ENCODE measurements at regions not wholly inside any gene's neighbourhood (a gene's known extent, or its start where the extent isn't known, plus 50 kb on each side); places are given as distances from the start of the nearest gene placed in this dataset.

- 74% methylated on average over 17 of the region's 19 CpGs for WGBS (ENCODE audit: insufficient coverage)
- no peak for DNase-seq
- H3K27ac Mint-ChIP-seq: no peak overlapping the region
- Histone ChIP-seq H3K27me3 (ENCODE audit: control insufficient read depth in 2 of 2, insufficient read depth in 2 of 2, low read length in 2 of 2) (no peaks in the 10 kb centered on the region), H3K4me1 (ENCODE audit: control insufficient read depth in 1 of 2, insufficient read depth in 2 of 2, low read length in 2 of 2) (no peaks in the 10 kb centered on the region), H4K20me1 (ENCODE audit: insufficient read depth, low read length) (no peaks in the 10 kb centered on the region), H3K4me3 (replicated peaks in 1 of 3; ENCODE audit: low read depth in 2 of 3, low read length in 3 of 3) (no peak overlapping the region), H3K9ac (ENCODE audit: insufficient read depth, low read length, poor library complexity, severe bottlenecking) (no peak overlapping the region), H3K9me3 (replicated peaks in 1 of 2; ENCODE audit: control insufficient read depth in 1 of 2, insufficient read depth in 1 of 2, low read length in 2 of 2) (peaks cover 0 to 11% of the 10 kb centered on the region in 2 donors), H3K4me2 (replicated peaks; ENCODE audit: extremely low read depth, low read length, poor library complexity, severe bottlenecking) (no peak overlapping the region), H3K36me3 (replicated peaks in 1 of 2; ENCODE audit: control insufficient read depth in 1 of 2, insufficient read depth in 2 of 2, low read length in 2 of 2) (no peaks in the 10 kb centered on the region), H3K79me2 (ENCODE audit: insufficient read depth, low read length) (no peaks in the 10 kb centered on the region), H2AFZ (ENCODE audit: insufficient read depth, low read depth, low read length, poor library complexity, severe bottlenecking) (no peak overlapping the region), H3K27ac (ENCODE audit: low read depth in 1 of 2, low read length in 2 of 2) (no peak overlapping the region)
- intact Hi-C loops (cut with micrococcal nuclease): no loop called here
- peaks cover 0 to 4% (median 2%) of the 10 kb centered on the region in 7 donors for H3K9me3 Mint-ChIP-seq
- H3K27me3 Mint-ChIP-seq (ENCODE audit: low read depth in 3 of 3): peaks cover 0 to 3% (median 2%) of the 10 kb centered on the region in 3 donors
- H3K4me1 Mint-ChIP-seq: no peaks in the 10 kb centered on the region
- no peak overlapping the region for H3K4me3 Mint-ChIP-seq
- H3K36me3 Mint-ChIP-seq: no peaks in the 10 kb centered on the region
- no peak for TF ChIP-seq CTCF (IDR thresholded peaks at IDR 0.05)
Observed at GRCh38 chr13:112255550-112256120, 120.5 kb upstream of the SPACA7 start.

GRCh38 chr13:112256716-112257494, 119.2 kb upstream of the SPACA7 start:
- WGBS (ENCODE audit: insufficient coverage): 98% methylated on average over 6 of the region's 12 CpGs
- no peaks in the 10 kb centered on the region for H4K20me1 ChIP-seq (ENCODE audit: insufficient read depth, low read length)
- H3K27me3 ChIP-seq (ENCODE audit: control insufficient read depth in 2 of 2, insufficient read depth in 2 of 2, low read length in 2 of 2): no peaks in the 10 kb centered on the region
- intact Hi-C loops (cut with micrococcal nuclease): no loop called here
- no peak for DNase-seq
- no peak overlapping the region for H2AFZ ChIP-seq (ENCODE audit: insufficient read depth, low read depth, low read length, poor library complexity, severe bottlenecking)
- no peak overlapping the region for H3K4me3 Mint-ChIP-seq
- H3K9me3 ChIP-seq (replicated peaks in 1 of 2; ENCODE audit: control insufficient read depth in 1 of 2, insufficient read depth in 1 of 2, low read length in 2 of 2): peaks cover 0 to 22% of the 10 kb centered on the region in 2 donors
- TF ChIP-seq CTCF (IDR thresholded peaks at IDR 0.05): no peak
- H3K79me2 ChIP-seq (ENCODE audit: insufficient read depth, low read length): no peaks in the 10 kb centered on the region
- no peaks in the 10 kb centered on the region for H3K36me3 ChIP-seq (replicated peaks in 1 of 2; ENCODE audit: control insufficient read depth in 1 of 2, insufficient read depth in 2 of 2, low read length in 2 of 2)
- no peak overlapping the region for H3K9ac ChIP-seq (ENCODE audit: insufficient read depth, low read length, poor library complexity, severe bottlenecking)
- no peaks in the 10 kb centered on the region for H3K4me1 Mint-ChIP-seq
- no peak overlapping the region for H3K4me3 ChIP-seq (replicated peaks in 1 of 3; ENCODE audit: low read depth in 2 of 3, low read length in 3 of 3)
- H3K36me3 Mint-ChIP-seq: no peaks in the 10 kb centered on the region
- H3K27ac Mint-ChIP-seq: no peak overlapping the region
- peaks cover 2 to 3% (median 2%) of the 10 kb centered on the region in 3 donors for H3K27me3 Mint-ChIP-seq (ENCODE audit: low read depth in 3 of 3)
- no peak overlapping the region for H3K27ac ChIP-seq (ENCODE audit: low read depth in 1 of 2, low read length in 2 of 2)
- H3K9me3 Mint-ChIP-seq: peaks cover 0 to 6% (median 4%) of the 10 kb centered on the region in 7 donors
- no peak overlapping the region for H3K4me2 ChIP-seq (replicated peaks; ENCODE audit: extremely low read depth, low read length, poor library complexity, severe bottlenecking)
- no peaks in the 10 kb centered on the region for H3K4me1 ChIP-seq (ENCODE audit: control insufficient read depth in 1 of 2, insufficient read depth in 2 of 2, low read length in 2 of 2)
